ENCODE measurements at regions not wholly inside any gene's neighbourhood (a gene's known extent, or its start where the extent isn't known, plus 50 kb on each side); places are given as distances from the start of the nearest gene placed in this dataset.

DNA sequence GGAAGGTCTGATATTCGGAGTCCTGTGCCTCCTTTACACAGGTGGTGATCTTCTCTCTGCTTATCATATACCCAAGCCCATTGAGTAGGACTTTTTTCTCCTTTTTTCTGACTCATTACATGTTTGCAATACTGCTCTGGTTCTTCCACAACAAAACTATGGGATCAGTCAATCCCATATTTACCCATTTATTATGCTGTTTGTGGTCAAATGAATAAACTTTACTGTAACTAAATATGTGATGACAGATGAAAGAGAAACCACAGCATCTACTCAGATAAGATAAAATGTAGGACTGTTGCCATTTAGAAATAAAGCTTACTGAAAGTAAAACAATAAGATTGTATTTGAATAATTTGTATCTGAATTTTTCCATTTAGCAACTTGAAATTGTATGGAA lies 958.7 kb upstream of the FAT3 start:
- CTCF ChIA-PET = no interaction called here

GRCh38 chr11:91264481-91264880 lies 960.1 kb upstream of the FAT3 start:
- no peak overlapping the region for H3K4me3 ChIP-seq (ENCODE audit: low read depth, low read length)
- CTCF ChIA-PET = no interaction called here
- POLR2A ChIA-PET = no interaction called here
- no peaks in the 10 kb centered on the region for H3K4me1 ChIP-seq (ENCODE audit: control insufficient read depth, insufficient read depth, low read length)
- H3K9me3 ChIP-seq (ENCODE audit: control insufficient read depth, insufficient read depth, low read depth, low read length) = no peaks in the 10 kb centered on the region
- no peaks in the 10 kb centered on the region for H3K36me3 ChIP-seq (ENCODE audit: control insufficient read depth in 2 of 2, insufficient read depth in 1 of 2, low read length in 2 of 2)
- TF ChIP-seq KLF1 (tag by site-specific recombination; IDR thresholded peaks at IDR 0.05) (no peak), ZNF133 (tag by site-specific recombination; IDR thresholded peaks at IDR 0.05) (no peak), MEIS1 (CRISPR knock-in tag; IDR thresholded peaks at IDR 0.05; ENCODE audit: borderline replicate concordance) (no peak), ZNF645 (tag by site-specific recombination; IDR thresholded peaks at IDR 0.05) (no peak), SP2 (tag by site-specific recombination; IDR thresholded peaks at IDR 0.05) (no peak), ZNF610 (tag by site-specific recombination; IDR thresholded peaks at IDR 0.05; ENCODE audit: borderline replicate concordance) (no peak), ZNF214 (tag by site-specific recombination; IDR thresholded peaks at IDR 0.05; ENCODE audit: borderline replicate concordance) (no peak), ZNF292 (tag by site-specific recombination; IDR thresholded peaks at IDR 0.05; ENCODE audit: borderline replicate concordance, low read depth) (no peak), ZNF19 (tag by site-specific recombination; IDR thresholded peaks at IDR 0.05; ENCODE audit: low read depth) (no peak), ZNF350 (tag by site-specific recombination; IDR thresholded peaks at IDR 0.05) (no peak), BCL6B (tag by site-specific recombination; IDR thresholded peaks at IDR 0.05) (no peak)
- TF ChIP-seq, protein P1, sequence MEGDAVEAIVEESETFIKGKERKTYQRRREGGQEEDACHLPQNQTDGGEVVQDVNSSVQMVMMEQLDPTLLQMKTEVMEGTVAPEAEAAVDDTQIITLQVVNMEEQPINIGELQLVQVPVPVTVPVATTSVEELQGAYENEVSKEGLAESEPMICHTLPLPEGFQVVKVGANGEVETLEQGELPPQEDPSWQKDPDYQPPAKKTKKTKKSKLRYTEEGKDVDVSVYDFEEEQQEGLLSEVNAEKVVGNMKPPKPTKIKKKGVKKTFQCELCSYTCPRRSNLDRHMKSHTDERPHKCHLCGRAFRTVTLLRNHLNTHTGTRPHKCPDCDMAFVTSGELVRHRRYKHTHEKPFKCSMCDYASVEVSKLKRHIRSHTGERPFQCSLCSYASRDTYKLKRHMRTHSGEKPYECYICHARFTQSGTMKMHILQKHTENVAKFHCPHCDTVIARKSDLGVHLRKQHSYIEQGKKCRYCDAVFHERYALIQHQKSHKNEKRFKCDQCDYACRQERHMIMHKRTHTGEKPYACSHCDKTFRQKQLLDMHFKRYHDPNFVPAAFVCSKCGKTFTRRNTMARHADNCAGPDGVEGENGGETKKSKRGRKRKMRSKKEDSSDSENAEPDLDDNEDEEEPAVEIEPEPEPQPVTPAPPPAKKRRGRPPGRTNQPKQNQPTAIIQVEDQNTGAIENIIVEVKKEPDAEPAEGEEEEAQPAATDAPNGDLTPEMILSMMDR (tag by site-specific recombination; IDR thresholded peaks at IDR 0.05) = no peak
- no peak overlapping the region for H3K27ac ChIP-seq (ENCODE audit: extremely low read depth, low read depth, low read length)

More for the DNA sequence above, 958.7 kb upstream of the FAT3 start:
- no peak for TF ChIP-seq ZFP37 (tag by site-specific recombination; IDR thresholded peaks at IDR 0.05)
- no peak for TF ChIP-seq ZNF707 (tag by site-specific recombination; IDR thresholded peaks at IDR 0.05)
- no peak for TF ChIP-seq ZFHX2 (tag by site-specific recombination; conservative IDR thresholded peaks at IDR 0.05)
- no peak overlapping the region for H3K27ac ChIP-seq (ENCODE audit: extremely low read depth, low read depth, low read length)
- H3K36me3 ChIP-seq (ENCODE audit: control insufficient read depth in 2 of 2, insufficient read depth in 1 of 2, low read length in 2 of 2) = no peaks in the 10 kb centered on the region
- no peaks in the 10 kb centered on the region for H3K4me1 ChIP-seq (ENCODE audit: control insufficient read depth, insufficient read depth, low read length)
- no peak overlapping the region for H3K4me3 ChIP-seq (ENCODE audit: low read depth, low read length)
- POLR2A ChIA-PET = no interaction called here
- H3K9me3 ChIP-seq (ENCODE audit: control insufficient read depth, insufficient read depth, low read depth, low read length) = no peaks in the 10 kb centered on the region

DNA sequence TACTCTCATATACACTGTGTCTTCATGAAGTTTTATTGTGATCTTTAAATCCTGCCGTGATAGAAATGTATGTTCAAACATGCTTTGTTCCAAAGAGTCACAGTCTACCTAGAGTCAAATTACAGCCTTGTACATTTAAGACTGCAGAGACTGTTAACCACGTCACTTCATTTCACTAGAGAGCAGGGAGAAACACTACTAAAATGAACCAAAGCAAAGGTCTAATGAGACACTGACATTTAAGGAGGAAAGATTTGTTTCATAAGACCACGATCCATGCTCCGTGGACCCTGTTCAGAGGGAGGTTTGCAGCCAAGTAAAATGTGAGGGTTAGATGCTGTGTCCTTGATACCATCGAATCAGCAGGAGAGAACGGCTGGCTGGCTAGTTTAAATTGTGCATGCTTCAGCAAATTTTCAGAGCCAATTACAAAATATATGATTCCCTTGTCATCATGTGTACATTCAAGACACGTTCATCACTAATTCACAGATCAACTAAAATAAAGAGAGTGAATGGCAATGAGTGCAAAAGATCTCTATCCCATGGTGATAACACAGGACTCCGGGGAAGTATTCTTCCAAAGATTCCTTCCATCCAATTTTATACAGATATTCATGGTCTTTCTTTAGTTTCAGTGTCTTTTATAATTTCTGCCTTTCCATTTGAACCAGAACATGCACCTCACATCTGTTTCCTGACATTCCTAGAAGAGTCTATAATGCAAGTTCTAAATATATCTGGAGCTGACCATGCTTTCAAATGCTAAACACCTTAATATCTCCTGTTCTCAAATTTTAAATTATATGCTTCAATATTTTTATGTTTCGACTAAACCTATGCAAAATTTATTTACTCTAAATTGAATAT lies 960.9 kb upstream of the FAT3 start:
- POLR2A ChIA-PET = no interaction called here
- TF ChIP-seq ZNF148 (tag by site-specific recombination; IDR thresholded peaks at IDR 0.05; ENCODE audit: borderline replicate concordance) (no peak), ZNF600 (tag by site-specific recombination; IDR thresholded peaks at IDR 0.05) (no peak), ZNF184 (tag by site-specific recombination; IDR thresholded peaks at IDR 0.05) (no peak), ZNF777 (tag by site-specific recombination; IDR thresholded peaks at IDR 0.05; ENCODE audit: borderline replicate concordance) (no peak), ZFP37 (tag by site-specific recombination; IDR thresholded peaks at IDR 0.05) (no peak), ZBTB21 (tag by site-specific recombination; IDR thresholded peaks at IDR 0.05) (no peak), ZNF133 (tag by site-specific recombination; IDR thresholded peaks at IDR 0.05) (no peak)
- TF ChIP-seq, protein P2, sequence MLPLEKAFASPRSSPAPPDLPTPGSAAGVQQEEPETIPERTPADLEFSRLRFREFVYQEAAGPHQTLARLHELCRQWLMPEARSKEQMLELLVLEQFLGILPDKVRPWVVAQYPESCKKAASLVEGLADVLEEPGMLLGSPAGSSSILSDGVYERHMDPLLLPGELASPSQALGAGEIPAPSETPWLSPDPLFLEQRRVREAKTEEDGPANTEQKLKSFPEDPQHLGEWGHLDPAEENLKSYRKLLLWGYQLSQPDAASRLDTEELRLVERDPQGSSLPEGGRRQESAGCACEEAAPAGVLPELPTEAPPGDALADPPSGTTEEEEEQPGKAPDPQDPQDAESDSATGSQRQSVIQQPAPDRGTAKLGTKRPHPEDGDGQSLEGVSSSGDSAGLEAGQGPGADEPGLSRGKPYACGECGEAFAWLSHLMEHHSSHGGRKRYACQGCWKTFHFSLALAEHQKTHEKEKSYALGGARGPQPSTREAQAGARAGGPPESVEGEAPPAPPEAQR (tag by site-specific recombination; IDR thresholded peaks at IDR 0.05) = no peak
- CTCF ChIA-PET = no interaction called here

More for the DNA sequence above, 960.9 kb upstream of the FAT3 start:
- Histone ChIP-seq H3K27ac (ENCODE audit: extremely low read depth, low read depth, low read length) (no peak overlapping the region), H3K4me3 (ENCODE audit: low read depth, low read length) (no peak overlapping the region), H3K9me3 (ENCODE audit: control insufficient read depth, insufficient read depth, low read depth, low read length) (no peaks in the 10 kb centered on the region), H3K36me3 (ENCODE audit: control insufficient read depth in 2 of 2, insufficient read depth in 1 of 2, low read length in 2 of 2) (no peaks in the 10 kb centered on the region), H3K4me1 (ENCODE audit: control insufficient read depth, insufficient read depth, low read length) (no peaks in the 10 kb centered on the region)
